ENCODE measurements at regions not wholly inside any gene's neighbourhood (a gene's known extent, or its start where the extent isn't known, plus 50 kb on each side); places are given as distances from the start of the nearest gene placed in this dataset.

GRCh38 chr1:96187020-96187419, 534.6 kb upstream of the PTBP2 start:
- Histone ChIP-seq H4K20me1 (ENCODE audit: low read depth, low read length) (no peaks in the 10 kb centered on the region), H3K9me2 (replicated peaks; ENCODE audit: insufficient read depth, low read length) (no peaks in the 10 kb centered on the region), H3K9me3 (ENCODE audit: insufficient read depth, low read length) (no peaks in the 10 kb centered on the region), H3K27ac (ENCODE audit: low read depth, low read length) (no peak overlapping the region), H3F3A (ENCODE audit: insufficient read depth) (no peaks in the 10 kb centered on the region), H3K9ac (ENCODE audit: low read length) (no peak overlapping the region), H3K4me2 (ENCODE audit: low read depth, low read length, poor library complexity, severe bottlenecking) (no peak overlapping the region), H2AFZ (ENCODE audit: low read depth, low read length, severe bottlenecking) (no peak overlapping the region), H3K27me3 (ENCODE audit: low read length) (no peaks in the 10 kb centered on the region), H3K36me3 (ENCODE audit: low read length) (no peaks in the 10 kb centered on the region), H3K79me2 (ENCODE audit: insufficient read depth, low read length) (no peaks in the 10 kb centered on the region), H3K4me3 (ENCODE audit: insufficient read depth, low read length, poor library complexity, severe bottlenecking) (no peak overlapping the region)
- TF ChIP-seq, protein P1, sequence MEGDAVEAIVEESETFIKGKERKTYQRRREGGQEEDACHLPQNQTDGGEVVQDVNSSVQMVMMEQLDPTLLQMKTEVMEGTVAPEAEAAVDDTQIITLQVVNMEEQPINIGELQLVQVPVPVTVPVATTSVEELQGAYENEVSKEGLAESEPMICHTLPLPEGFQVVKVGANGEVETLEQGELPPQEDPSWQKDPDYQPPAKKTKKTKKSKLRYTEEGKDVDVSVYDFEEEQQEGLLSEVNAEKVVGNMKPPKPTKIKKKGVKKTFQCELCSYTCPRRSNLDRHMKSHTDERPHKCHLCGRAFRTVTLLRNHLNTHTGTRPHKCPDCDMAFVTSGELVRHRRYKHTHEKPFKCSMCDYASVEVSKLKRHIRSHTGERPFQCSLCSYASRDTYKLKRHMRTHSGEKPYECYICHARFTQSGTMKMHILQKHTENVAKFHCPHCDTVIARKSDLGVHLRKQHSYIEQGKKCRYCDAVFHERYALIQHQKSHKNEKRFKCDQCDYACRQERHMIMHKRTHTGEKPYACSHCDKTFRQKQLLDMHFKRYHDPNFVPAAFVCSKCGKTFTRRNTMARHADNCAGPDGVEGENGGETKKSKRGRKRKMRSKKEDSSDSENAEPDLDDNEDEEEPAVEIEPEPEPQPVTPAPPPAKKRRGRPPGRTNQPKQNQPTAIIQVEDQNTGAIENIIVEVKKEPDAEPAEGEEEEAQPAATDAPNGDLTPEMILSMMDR (IDR thresholded peaks at IDR 0.05; ENCODE audit: insufficient read depth, low read length, poor library complexity, severe bottlenecking): no peak
- TF ChIP-seq EZH2phosphoT487 (conservative IDR thresholded peaks at IDR 0.05; ENCODE audit: low read length): no peak

DNA sequence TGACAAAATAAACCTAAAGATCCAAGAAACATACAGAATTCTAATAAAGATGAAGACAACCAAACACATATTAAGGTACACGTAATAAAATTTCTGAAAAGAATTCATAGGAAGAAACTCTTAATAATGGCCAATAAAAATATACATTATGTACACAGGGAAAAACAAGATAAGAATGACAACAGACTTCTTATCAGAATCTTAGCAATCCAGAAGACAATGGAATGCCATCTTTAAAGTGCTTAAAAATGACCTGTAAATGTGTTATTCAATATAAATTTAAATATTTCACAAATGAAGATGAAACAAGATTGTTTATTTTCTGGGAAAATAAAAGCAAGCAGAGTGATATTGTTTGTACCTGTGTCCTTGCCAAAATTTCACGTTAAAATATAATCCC, 530.4 kb upstream of the PTBP2 start:
- H3K9me2 ChIP-seq (replicated peaks; ENCODE audit: insufficient read depth, low read length): no peaks in the 10 kb centered on the region
- no peaks in the 10 kb centered on the region for H3K79me2 ChIP-seq (ENCODE audit: insufficient read depth, low read length)
- no peaks in the 10 kb centered on the region for H4K20me1 ChIP-seq (ENCODE audit: low read depth, low read length)
- no peaks in the 10 kb centered on the region for H3K27me3 ChIP-seq (ENCODE audit: low read length)
- H3K36me3 ChIP-seq (ENCODE audit: low read length): no peaks in the 10 kb centered on the region
- no peak overlapping the region for H2AFZ ChIP-seq (ENCODE audit: low read depth, low read length, severe bottlenecking)
- H3K4me3 ChIP-seq (ENCODE audit: insufficient read depth, low read length, poor library complexity, severe bottlenecking): no peak overlapping the region
- no peak overlapping the region for H3K4me2 ChIP-seq (ENCODE audit: low read depth, low read length, poor library complexity, severe bottlenecking)
- no peak overlapping the region for H3K27ac ChIP-seq (ENCODE audit: low read depth, low read length)
- no peaks in the 10 kb centered on the region for H3F3A ChIP-seq (ENCODE audit: insufficient read depth)
- H3K9me3 ChIP-seq (ENCODE audit: insufficient read depth, low read length): no peaks in the 10 kb centered on the region
- TF ChIP-seq, protein P1 (IDR thresholded peaks at IDR 0.05; ENCODE audit: insufficient read depth, low read length, poor library complexity, severe bottlenecking): no peak
- no peak for TF ChIP-seq EZH2phosphoT487 (conservative IDR thresholded peaks at IDR 0.05; ENCODE audit: low read length)
- no peak overlapping the region for H3K9ac ChIP-seq (ENCODE audit: low read length)

GRCh38 chr1:96206451-96206850, 515.1 kb upstream of the PTBP2 start:
- Histone ChIP-seq H3K9me3 (ENCODE audit: insufficient read depth, low read length) (no peaks in the 10 kb centered on the region), H2AFZ (ENCODE audit: low read depth, low read length, severe bottlenecking) (no peak overlapping the region), H3K4me2 (ENCODE audit: low read depth, low read length, poor library complexity, severe bottlenecking) (no peak overlapping the region), H3K27me3 (ENCODE audit: low read length) (no peaks in the 10 kb centered on the region), H3K9me2 (replicated peaks; ENCODE audit: insufficient read depth, low read length) (no peaks in the 10 kb centered on the region), H4K20me1 (ENCODE audit: low read depth, low read length) (no peaks in the 10 kb centered on the region), H3K27ac (ENCODE audit: low read depth, low read length) (no peak overlapping the region), H3K4me3 (ENCODE audit: insufficient read depth, low read length, poor library complexity, severe bottlenecking) (no peak overlapping the region), H3F3A (ENCODE audit: insufficient read depth) (no peaks in the 10 kb centered on the region), H3K9ac (ENCODE audit: low read length) (no peak overlapping the region), H3K79me2 (ENCODE audit: insufficient read depth, low read length) (no peaks in the 10 kb centered on the region), H3K36me3 (ENCODE audit: low read length) (no peaks in the 10 kb centered on the region)
- TF ChIP-seq, protein P1 (IDR thresholded peaks at IDR 0.05; ENCODE audit: insufficient read depth, low read length, poor library complexity, severe bottlenecking): no peak
- TF ChIP-seq EZH2phosphoT487 (conservative IDR thresholded peaks at IDR 0.05; ENCODE audit: low read length): no peak
